ENCODE measurements at regions not wholly inside any gene's neighbourhood (a gene's known extent, or its start where the extent isn't known, plus 50 kb on each side); places are given as distances from the start of the nearest gene placed in this dataset.
A peak's percentile ranks its signal among the peaks of the same experiment; 100 is the strongest.

GRCh38 chr14:27008187-27008586, 410.4 kb upstream of the NOVA1 start:
- no peak for DNase-seq

GRCh38 chr14:27012641-27013040, 414.8 kb upstream of the NOVA1 start:
- no peak for DNase-seq

- no peak for DNase-seq
Measured at GRCh38 chr14:27013678-27014077, 415.8 kb upstream of the NOVA1 start.

- no peak for DNase-seq
Measured at GRCh38 chr14:27015065-27015464, 417.2 kb upstream of the NOVA1 start.

- DNase-seq = no peak
Measured at GRCh38 chr14:27025648-27026047, 427.8 kb upstream of the NOVA1 start.

- DNase-seq = no peak
Measured at GRCh38 chr14:27026097-27026496, 428.3 kb upstream of the NOVA1 start.

GRCh38 chr14:27040552-27040951, 442.7 kb upstream of the NOVA1 start:
- peak; percentile 0 for DNase-seq

- DNase-seq = no peak
Measured at GRCh38 chr14:27049701-27050100, 451.9 kb upstream of the NOVA1 start.

GRCh38 chr14:27050208-27050607, 452.4 kb upstream of the NOVA1 start:
- peak; percentile 40 for DNase-seq

GRCh38 chr14:27056586-27056985, 458.8 kb upstream of the NOVA1 start:
- DNase-seq = no peak

GRCh38 chr14:27061299-27061698, 463.5 kb upstream of the NOVA1 start:
- DNase-seq = no peak

GRCh38 chr14:27063959-27064358, 466.1 kb upstream of the NOVA1 start:
- DNase-seq = no peak

GRCh38 chr14:27065886-27066285, 468.1 kb upstream of the NOVA1 start:
- no peak for DNase-seq

- no peak for DNase-seq
Measured at GRCh38 chr14:27067961-27068360, 470.1 kb upstream of the NOVA1 start.

GRCh38 chr14:27072589-27072988, 474.8 kb upstream of the NOVA1 start:
- no peak for DNase-seq

- no peak for DNase-seq
Measured at GRCh38 chr14:27075503-27075902, 477.7 kb upstream of the NOVA1 start.

- DNase-seq = no peak
Measured at GRCh38 chr14:27077214-27077613, 479.4 kb upstream of the NOVA1 start.

- no peak for DNase-seq
Measured at GRCh38 chr14:27077710-27078109, 479.9 kb upstream of the NOVA1 start.

- no peak for DNase-seq
Measured at GRCh38 chr14:27078191-27078590, 480.4 kb upstream of the NOVA1 start.

- DNase-seq = no peak
Measured at GRCh38 chr14:27079716-27080115, 481.9 kb upstream of the NOVA1 start.

- DNase-seq = no peak
Measured at GRCh38 chr14:27085500-27085899, 487.7 kb upstream of the NOVA1 start.

GRCh38 chr14:27090716-27091115, 492.9 kb upstream of the NOVA1 start:
- no peak for DNase-seq

GRCh38 chr14:27091973-27092372, 494.1 kb upstream of the NOVA1 start:
- no peak for DNase-seq

GRCh38 chr14:27096091-27096490, 498.3 kb upstream of the NOVA1 start:
- no peak for DNase-seq

GRCh38 chr14:27098451-27098850, 500.6 kb upstream of the NOVA1 start:
- no peak for DNase-seq

- DNase-seq = no peak
Measured at GRCh38 chr14:27114180-27114579, 516.3 kb upstream of the NOVA1 start.

Data from DMS53 (cell line).